ENCODE measurements at regions not wholly inside any gene's neighbourhood (a gene's known extent, or its start where the extent isn't known, plus 50 kb on each side); places are given as distances from the start of the nearest gene placed in this dataset.

DNA sequence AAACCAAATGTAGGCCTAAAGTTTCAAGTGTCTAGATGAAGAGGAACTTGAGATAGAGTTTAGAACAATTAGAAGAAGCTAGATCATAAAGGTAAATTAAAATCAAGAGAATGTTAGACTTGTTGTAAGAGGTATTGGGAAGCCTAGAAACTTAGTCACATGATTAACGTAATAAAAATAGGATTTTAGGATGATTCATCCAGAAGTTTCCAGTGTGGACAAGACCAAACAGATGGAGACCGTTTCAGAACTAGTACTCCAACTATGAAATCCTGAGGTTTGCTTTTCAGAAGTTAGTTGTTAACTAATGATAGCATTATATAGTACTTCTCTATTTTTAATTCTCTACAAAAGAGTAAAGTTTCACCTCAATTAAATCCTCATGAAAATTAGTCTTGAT, 104.9 kb downstream of the MZT1 start:
- TF ChIP-seq, protein P1, sequence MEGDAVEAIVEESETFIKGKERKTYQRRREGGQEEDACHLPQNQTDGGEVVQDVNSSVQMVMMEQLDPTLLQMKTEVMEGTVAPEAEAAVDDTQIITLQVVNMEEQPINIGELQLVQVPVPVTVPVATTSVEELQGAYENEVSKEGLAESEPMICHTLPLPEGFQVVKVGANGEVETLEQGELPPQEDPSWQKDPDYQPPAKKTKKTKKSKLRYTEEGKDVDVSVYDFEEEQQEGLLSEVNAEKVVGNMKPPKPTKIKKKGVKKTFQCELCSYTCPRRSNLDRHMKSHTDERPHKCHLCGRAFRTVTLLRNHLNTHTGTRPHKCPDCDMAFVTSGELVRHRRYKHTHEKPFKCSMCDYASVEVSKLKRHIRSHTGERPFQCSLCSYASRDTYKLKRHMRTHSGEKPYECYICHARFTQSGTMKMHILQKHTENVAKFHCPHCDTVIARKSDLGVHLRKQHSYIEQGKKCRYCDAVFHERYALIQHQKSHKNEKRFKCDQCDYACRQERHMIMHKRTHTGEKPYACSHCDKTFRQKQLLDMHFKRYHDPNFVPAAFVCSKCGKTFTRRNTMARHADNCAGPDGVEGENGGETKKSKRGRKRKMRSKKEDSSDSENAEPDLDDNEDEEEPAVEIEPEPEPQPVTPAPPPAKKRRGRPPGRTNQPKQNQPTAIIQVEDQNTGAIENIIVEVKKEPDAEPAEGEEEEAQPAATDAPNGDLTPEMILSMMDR (IDR thresholded peaks at IDR 0.05; ENCODE audit: borderline replicate concordance, extremely low read depth, low read length, poor library complexity, severe bottlenecking), result no peak
- TF ChIP-seq EZH2 (IDR thresholded peaks at IDR 0.05; ENCODE audit: borderline replicate concordance, low read depth, low read length, severe bottlenecking), result no peak

Measured in DND-41 (cell line).